Keratinocyte (primary cell): ENCODE measurements at regions not wholly inside any gene's neighbourhood (a gene's known extent, or its start where the extent isn't known, plus 50 kb on each side); places are given as distances from the start of the nearest gene placed in this dataset.
"Not testable (repeated sequence)": the region's sequence is repeated elsewhere in the genome, so short reads cannot be mapped to it uniquely, and the experiment has no call there.

ENCODE experiments used
- DNase-seq: peaks from one replicate; pipeline ENCODE4 v3.0.0-alpha.2; 2011; ENCODE audit warnings: low read depth, missing footprints, low spot score
- FAIRE-seq: peaks from 2 replicates; lab custom pipeline; 2011; peaks lifted over from hg19 to GRCh38; lab: Jason Lieb, UNC
- H2AFZ ChIP-seq: 2 replicates; pipeline ENCODE4 v1.6.0; 2012; ENCODE audit warnings: low read length, control low read depth, inconsistent platforms; ENCODE audit not compliant: control insufficient read depth
- H3K27ac ChIP-seq: 2 replicates; pipeline ENCODE4 v1.5.1; 2011; ENCODE audit warnings: low read length; ENCODE audit not compliant: control insufficient read depth, insufficient read depth
- H3K27me3 ChIP-seq: 3 replicates; pipeline ENCODE4 v1.6.0; 2011; ENCODE audit warnings: low read length; ENCODE audit not compliant: control insufficient read depth, insufficient read depth; ENCODE audit errors: extremely low read depth
- H3K36me3 ChIP-seq, 2 experiments: 2 replicates in 1 of 2; 3 replicates in 1 of 2; pipeline ENCODE4 v1.5.1; 2011; ENCODE audit warnings: low read length in 2 of 2, mild to moderate bottlenecking in 1 of 2; ENCODE audit not compliant: control insufficient read depth in 2 of 2, insufficient read depth in 2 of 2; ENCODE audit errors: extremely low read depth in 1 of 2
- H3K4me1 ChIP-seq: 3 replicates; pipeline ENCODE4 v1.5.1; 2011; ENCODE audit warnings: low read length; ENCODE audit not compliant: control insufficient read depth, insufficient read depth; ENCODE audit errors: extremely low read depth
- H3K4me2 ChIP-seq: 3 replicates; pipeline ENCODE4 v1.6.0; 2011; ENCODE audit warnings: low read depth, low read length; ENCODE audit not compliant: control insufficient read depth, insufficient read depth; ENCODE audit errors: extremely low read depth
- H3K4me3 ChIP-seq, 3 experiments: fragments of 200-600 bp in 1 of 3; sonication (generic) in 1 of 3; 2 replicates in 2 of 3; 3 replicates in 1 of 3; pipeline ENCODE4 v1.5.1; 2011 to 2016; ENCODE audit warnings: low read length in 3 of 3, mild to moderate bottlenecking in 3 of 3, control low read depth in 2 of 3, inconsistent platforms in 1 of 3, low read depth in 1 of 3, mixed read lengths in 1 of 3, mixed run types in 1 of 3, moderate library complexity in 1 of 3; ENCODE audit not compliant: control insufficient read depth in 2 of 3, insufficient read depth in 2 of 3; ENCODE audit errors: extremely low read depth in 1 of 3
- H3K79me2 ChIP-seq: 2 replicates; pipeline ENCODE4 v1.6.0; 2012; ENCODE audit warnings: low read length; ENCODE audit not compliant: control insufficient read depth, insufficient read depth
- H3K9ac ChIP-seq: 3 replicates; pipeline ENCODE4 v1.6.0; 2011; ENCODE audit warnings: low read length; ENCODE audit not compliant: control insufficient read depth, insufficient read depth; ENCODE audit errors: extremely low read depth
- H3K9me1 ChIP-seq: 3 replicates; pipeline ENCODE4 v1.6.0; 2011; ENCODE audit warnings: low read length; ENCODE audit not compliant: control insufficient read depth, insufficient read depth; ENCODE audit errors: extremely low read depth
- H3K9me3 ChIP-seq: 2 replicates; pipeline ENCODE4 v1.5.1; 2012; ENCODE audit warnings: low read depth, low read length; ENCODE audit not compliant: control insufficient read depth
- H4K20me1 ChIP-seq: 3 replicates; pipeline ENCODE4 v1.6.0; 2011; ENCODE audit warnings: low read length; ENCODE audit not compliant: control insufficient read depth, insufficient read depth; ENCODE audit errors: extremely low read depth
- EZH2 ChIP-seq: IDR thresholded peaks from one replicate; pipeline ENCODE4 v1.6.1; 2012; ENCODE audit warnings: inconsistent platforms, mild to moderate bottlenecking, low read length, moderate library complexity
- dilution Hi-C: fragments of 300-500 bp; cut with MboI; formaldehyde crosslinking; loops from one replicate; pipeline ENCODE4 v1.7.0; 2020; ENCODE audit warnings: low sequenced_read_pairs; ENCODE audit not compliant: extremely low pct_ligation_motif_present
- TF ChIP-seq, protein P1 (sequence below), 3 experiments: IDR thresholded peaks in 1 of 3; conservative IDR thresholded peaks in 1 of 3; optimal IDR thresholded peaks in 1 of 3; 2 replicates in 2 of 3; 3 replicates in 1 of 3; pipeline versions ENCODE3 to v1.5.1; 2011; ENCODE audit warnings: low read length in 3 of 3, mild to moderate bottlenecking in 3 of 3, moderate library complexity in 2 of 3, control low read depth in 1 of 3, inconsistent platforms in 1 of 3; ENCODE audit not compliant: insufficient read depth in 2 of 3; ENCODE audit errors: extremely low read depth in 1 of 3

DNA sequence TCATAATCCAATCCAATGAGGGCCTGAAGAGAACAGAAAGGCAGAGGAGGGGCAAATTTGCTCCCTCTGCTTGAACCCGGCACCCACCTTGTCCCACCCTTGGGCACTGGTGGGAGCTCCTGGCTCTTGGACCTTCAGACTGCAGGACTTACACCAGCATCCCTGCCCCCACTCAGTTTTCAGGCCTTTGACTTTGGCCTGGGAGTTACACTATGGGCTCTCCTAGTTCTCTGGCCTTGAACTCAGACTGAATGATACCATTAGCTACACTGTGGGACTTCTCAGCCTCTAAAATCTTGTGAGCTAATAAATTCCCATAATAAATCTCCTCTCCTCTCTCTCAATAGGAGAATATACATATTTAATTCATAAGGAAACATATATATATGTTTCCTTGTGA, 114.4 kb downstream of the AHR start:
- no peak overlapping the region for H3K27ac ChIP-seq
- H2AFZ ChIP-seq, result no peak overlapping the region
- FAIRE-seq, result no peak

DNA sequence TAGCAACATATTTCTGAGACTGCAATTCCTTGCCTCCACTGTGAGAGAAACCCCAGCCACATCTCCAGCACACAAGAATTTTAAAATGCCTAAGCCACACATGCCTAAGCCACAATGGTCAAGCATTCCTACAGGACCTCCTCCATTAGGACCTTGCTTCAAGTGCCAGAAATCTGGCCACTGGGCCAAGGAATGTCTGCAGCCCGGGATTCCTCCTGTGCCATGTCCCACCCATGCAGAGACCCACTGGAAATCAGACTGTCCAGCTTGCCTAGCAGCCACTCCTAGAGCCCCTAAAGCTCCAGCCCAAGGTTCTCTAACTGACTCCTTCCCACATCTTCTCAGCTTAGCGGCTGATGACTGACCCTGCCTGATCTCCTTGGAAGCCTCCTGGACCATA, 117.5 kb downstream of the AHR start:
- dilution Hi-C loops, result no loop called here

More for the DNA sequence above, 114.4 kb downstream of the AHR start:
- Histone ChIP-seq H3K27me3 (no peaks in the 10 kb centered on the region), H3K36me3 (no peaks in the 10 kb centered on the region), H3K4me3 (no peak overlapping the region), H3K4me2 (no peak overlapping the region), H3K4me1 (no peaks in the 10 kb centered on the region), H3K9ac (no peak overlapping the region), H4K20me1 (no peaks in the 10 kb centered on the region), H3K9me1 (no peaks in the 10 kb centered on the region), H3K9me3 (no peaks in the 10 kb centered on the region), H3K79me2 (no peaks in the 10 kb centered on the region)
- DNase-seq, result no peak
- dilution Hi-C loops, result no loop called here
- TF ChIP-seq, protein P1, sequence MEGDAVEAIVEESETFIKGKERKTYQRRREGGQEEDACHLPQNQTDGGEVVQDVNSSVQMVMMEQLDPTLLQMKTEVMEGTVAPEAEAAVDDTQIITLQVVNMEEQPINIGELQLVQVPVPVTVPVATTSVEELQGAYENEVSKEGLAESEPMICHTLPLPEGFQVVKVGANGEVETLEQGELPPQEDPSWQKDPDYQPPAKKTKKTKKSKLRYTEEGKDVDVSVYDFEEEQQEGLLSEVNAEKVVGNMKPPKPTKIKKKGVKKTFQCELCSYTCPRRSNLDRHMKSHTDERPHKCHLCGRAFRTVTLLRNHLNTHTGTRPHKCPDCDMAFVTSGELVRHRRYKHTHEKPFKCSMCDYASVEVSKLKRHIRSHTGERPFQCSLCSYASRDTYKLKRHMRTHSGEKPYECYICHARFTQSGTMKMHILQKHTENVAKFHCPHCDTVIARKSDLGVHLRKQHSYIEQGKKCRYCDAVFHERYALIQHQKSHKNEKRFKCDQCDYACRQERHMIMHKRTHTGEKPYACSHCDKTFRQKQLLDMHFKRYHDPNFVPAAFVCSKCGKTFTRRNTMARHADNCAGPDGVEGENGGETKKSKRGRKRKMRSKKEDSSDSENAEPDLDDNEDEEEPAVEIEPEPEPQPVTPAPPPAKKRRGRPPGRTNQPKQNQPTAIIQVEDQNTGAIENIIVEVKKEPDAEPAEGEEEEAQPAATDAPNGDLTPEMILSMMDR (optimal IDR thresholded peaks at IDR 0.05 in 1 of 3, IDR thresholded peaks at IDR 0.05 in 1 of 3, conservative IDR thresholded peaks at IDR 0.05 in 1 of 3; ENCODE audit: extremely low read depth in 1 of 3, insufficient read depth in 2 of 3, low read length in 3 of 3), result no peak
- no peak for TF ChIP-seq EZH2

DNA sequence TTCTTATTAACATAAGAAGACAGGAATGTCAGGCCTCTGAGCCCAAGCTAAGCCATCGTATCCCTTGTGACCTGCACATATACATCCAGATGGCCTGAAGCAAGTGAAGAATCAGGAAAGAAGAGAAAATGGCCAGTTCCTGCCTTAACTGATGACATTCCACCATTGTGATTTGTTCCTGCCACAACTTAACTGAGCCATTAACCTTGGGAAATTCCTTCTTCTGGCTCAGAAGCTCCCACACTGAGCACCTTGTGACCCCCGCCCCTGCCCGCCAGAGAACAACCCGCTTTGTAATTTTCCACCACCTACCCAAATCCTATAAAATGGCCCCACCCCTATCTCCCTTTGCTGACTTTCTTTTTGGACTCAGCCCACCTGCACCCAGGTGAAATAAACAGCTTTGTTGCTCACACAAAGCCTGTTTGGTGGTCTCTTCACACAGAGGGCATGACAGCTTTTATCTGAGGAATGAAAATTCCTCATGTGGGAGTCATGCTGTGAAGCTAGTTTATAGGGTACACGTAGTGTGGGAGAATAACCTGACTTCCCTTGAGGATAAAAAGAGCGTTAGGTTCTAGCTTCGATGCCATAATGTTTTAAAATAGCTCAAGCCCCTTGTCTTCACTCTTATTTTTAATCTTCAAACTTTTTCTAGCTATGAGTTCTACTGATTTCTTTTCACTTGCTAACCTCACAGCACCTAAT, 122.0 kb downstream of the AHR start:
- H3K36me3 ChIP-seq, H3K4me2 ChIP-seq, H3K79me2 ChIP-seq, dilution Hi-C loops, FAIRE-seq, H3K27me3 ChIP-seq, H3K9me1 ChIP-seq, H3K9me3 ChIP-seq, H3K27ac ChIP-seq, H3K4me1 ChIP-seq, H3K4me3 ChIP-seq, H2AFZ ChIP-seq, H4K20me1 ChIP-seq, H3K9ac ChIP-seq, DNase-seq: not testable (repeated sequence)

More for the DNA sequence above, 117.5 kb downstream of the AHR start:
- Histone ChIP-seq H3K9me3 (no peaks in the 10 kb centered on the region), H3K27ac (no peak overlapping the region), H3K79me2 (no peaks in the 10 kb centered on the region), H3K4me3 (no peak overlapping the region), H4K20me1 (no peaks in the 10 kb centered on the region), H3K9ac (no peak overlapping the region), H3K36me3 (no peaks in the 10 kb centered on the region), H3K4me2 (no peak overlapping the region), H2AFZ (no peak overlapping the region), H3K4me1 (no peaks in the 10 kb centered on the region), H3K27me3 (no peaks in the 10 kb centered on the region), H3K9me1 (no peaks in the 10 kb centered on the region)
- DNase-seq (no peak), FAIRE-seq (no peak)
- TF ChIP-seq, protein P1 (optimal IDR thresholded peaks at IDR 0.05 in 1 of 3, IDR thresholded peaks at IDR 0.05 in 1 of 3, conservative IDR thresholded peaks at IDR 0.05 in 1 of 3; ENCODE audit: extremely low read depth in 1 of 3, insufficient read depth in 2 of 3, low read length in 3 of 3), result no peak
- TF ChIP-seq EZH2, result no peak
